ENCODE measurements at regions not wholly inside any gene's neighbourhood (a gene's known extent, or its start where the extent isn't known, plus 50 kb on each side); places are given as distances from the start of the nearest gene placed in this dataset.

- no peak for DNase-seq (ENCODE audit: low read depth)
Observed at GRCh38 chr3:30069056-30069455, 537.3 kb upstream of the TGFBR2 start.

- DNase-seq (ENCODE audit: low read depth), result no peak
Observed at GRCh38 chr3:30073040-30073439, 533.4 kb upstream of the TGFBR2 start.

GRCh38 chr3:30073622-30074021 is 532.8 kb upstream of the TGFBR2 start:
- DNase-seq (ENCODE audit: low read depth), result peak; percentile 21

GRCh38 chr3:30075514-30075913 is 530.9 kb upstream of the TGFBR2 start:
- no peak for DNase-seq (ENCODE audit: low read depth)

- DNase-seq (ENCODE audit: low read depth), result no peak
Observed at GRCh38 chr3:30076899-30077298, 529.5 kb upstream of the TGFBR2 start.

GRCh38 chr3:30077746-30078145 is 528.7 kb upstream of the TGFBR2 start:
- DNase-seq (ENCODE audit: low read depth), result no peak

GRCh38 chr3:30078736-30079135 is 527.7 kb upstream of the TGFBR2 start:
- no peak for DNase-seq (ENCODE audit: low read depth)

- no peak for DNase-seq (ENCODE audit: low read depth)
Observed at GRCh38 chr3:30081904-30082303, 524.5 kb upstream of the TGFBR2 start.

- no peak for DNase-seq (ENCODE audit: low read depth)
Observed at GRCh38 chr3:30082652-30083051, 523.7 kb upstream of the TGFBR2 start.

GRCh38 chr3:30083315-30083714 is 523.1 kb upstream of the TGFBR2 start:
- no peak for DNase-seq (ENCODE audit: low read depth)

GRCh38 chr3:30084316-30084715 is 522.1 kb upstream of the TGFBR2 start:
- DNase-seq (ENCODE audit: low read depth), result no peak

- no peak for DNase-seq (ENCODE audit: low read depth)
Observed at GRCh38 chr3:30084971-30085403, 521.4 kb upstream of the TGFBR2 start.

GRCh38 chr3:30085486-30085885 is 520.9 kb upstream of the TGFBR2 start:
- no peak for DNase-seq (ENCODE audit: low read depth)

- DNase-seq (ENCODE audit: low read depth), result no peak
Observed at GRCh38 chr3:30091686-30092085, 514.7 kb upstream of the TGFBR2 start.

- no peak for DNase-seq (ENCODE audit: low read depth)
Observed at GRCh38 chr3:30097022-30097650, 509.3 kb upstream of the TGFBR2 start.

- peak; percentile 32 for DNase-seq (ENCODE audit: low read depth)
Observed at GRCh38 chr3:30098243-30098642, 508.2 kb upstream of the TGFBR2 start.

GRCh38 chr3:30098653-30099455 is 507.5 kb upstream of the TGFBR2 start:
- peak; percentile 81 for DNase-seq (ENCODE audit: low read depth)

- DNase-seq (ENCODE audit: low read depth), result no peak
Observed at GRCh38 chr3:30102356-30102755, 504.0 kb upstream of the TGFBR2 start.

GRCh38 chr3:30103186-30103585 is 503.2 kb upstream of the TGFBR2 start:
- no peak for DNase-seq (ENCODE audit: low read depth)

GRCh38 chr3:30107531-30107930 is 498.9 kb upstream of the TGFBR2 start:
- DNase-seq (ENCODE audit: low read depth), result no peak

GRCh38 chr3:30112411-30112810 is 494.0 kb upstream of the TGFBR2 start:
- DNase-seq (ENCODE audit: low read depth), result no peak

- peak; percentile 65 for DNase-seq (ENCODE audit: low read depth)
Observed at GRCh38 chr3:30112902-30113484, 493.4 kb upstream of the TGFBR2 start.

- DNase-seq (ENCODE audit: low read depth), result no peak
Observed at GRCh38 chr3:30113906-30114305, 492.5 kb upstream of the TGFBR2 start.
